ENCODE measurements at regions not wholly inside any gene's neighbourhood (a gene's known extent, or its start where the extent isn't known, plus 50 kb on each side); places are given as distances from the start of the nearest gene placed in this dataset.

DNA sequence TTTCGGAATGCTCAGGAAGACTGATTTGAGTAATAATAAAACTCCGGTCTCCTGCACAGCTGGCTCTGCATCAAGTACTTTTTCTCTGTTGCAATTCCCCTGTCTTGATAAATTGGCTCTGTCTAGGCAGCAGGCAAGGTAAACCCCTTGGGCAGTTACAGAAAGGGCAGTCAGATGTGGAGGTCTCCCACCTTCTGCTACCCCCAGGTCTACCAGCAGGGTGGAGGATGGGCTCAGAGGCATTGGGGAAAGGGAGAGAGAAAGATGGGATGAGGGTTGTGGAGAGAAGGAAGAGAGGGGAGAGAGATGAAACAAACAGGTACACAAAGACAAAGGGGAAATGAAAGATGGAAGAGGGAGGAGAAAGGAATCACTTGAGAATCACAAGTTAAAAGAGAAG lies 156.8 kb downstream of the MIS18A start:
- H3K4me1 Mint-ChIP-seq, result peaks cover 0 to 4% of the 10 kb centered on the region in 2 experiments; a peak in 1 of 4 replicates
- H3K18ac ChIP-seq (ENCODE audit: insufficient read length, low read depth, low read length), result no peak overlapping the region
- no peaks in the 10 kb centered on the region for H4K20me1 ChIP-seq (ENCODE audit: control insufficient read depth, insufficient read depth, insufficient read length)
- H3K9me3 ChIP-seq (ENCODE audit: control insufficient read depth, low read depth, low read length), result no peaks in the 10 kb centered on the region
- no peak overlapping the region for H4K5ac ChIP-seq (ENCODE audit: insufficient read length, low read depth, low read length)
- no peak overlapping the region for H3K23ac ChIP-seq (ENCODE audit: insufficient read length, low read depth, low read length)
- no peaks in the 10 kb centered on the region for H3K27me3 Mint-ChIP-seq (ENCODE audit: low read depth)
- H3K56ac ChIP-seq (ENCODE audit: insufficient read length, low read depth, low read length), result no peak overlapping the region
- peaks cover 0 to 4% (median 2%) of the 10 kb centered on the region in 3 experiments; a peak in 3 of 7 replicates for H3K36me3 Mint-ChIP-seq (ENCODE audit: insufficient read depth in 1 of 3, low read depth in 3 of 3)
- no peak for DNase-seq
- no peak overlapping the region for H2BK120ac ChIP-seq (ENCODE audit: low read depth, low read length, poor library complexity, severe bottlenecking)
- H2AK5ac ChIP-seq (ENCODE audit: insufficient read length, low read length), result no peak overlapping the region
- no peak overlapping the region for H3K27ac ChIP-seq (ENCODE audit: insufficient read length, low read depth, low read length)
- no peak overlapping the region for H3K14ac ChIP-seq (ENCODE audit: insufficient read depth, low read length)
- no peaks in the 10 kb centered on the region for H3K4me1 ChIP-seq (ENCODE audit: insufficient read depth, low read length)
- no peak overlapping the region for H3K9ac ChIP-seq (ENCODE audit: extremely low read depth, insufficient read length, low read length)
- no peak overlapping the region for H2BK12ac ChIP-seq (ENCODE audit: insufficient read length, low read depth, low read length)
- peaks cover 10 to 14% of the 10 kb centered on the region in 2 experiments for H3K9me3 Mint-ChIP-seq
- no peaks in the 10 kb centered on the region for H3K27me3 ChIP-seq (ENCODE audit: insufficient read depth, low read length)
- H3K4me3 Mint-ChIP-seq, result no peak overlapping the region
- H3K27ac Mint-ChIP-seq, result no peak overlapping the region
- H2BK20ac ChIP-seq (ENCODE audit: low read depth, low read length, poor library complexity, severe bottlenecking), result no peak overlapping the region
- H3K79me2 ChIP-seq (ENCODE audit: insufficient read depth, low read length), result no peaks in the 10 kb centered on the region
- no peaks in the 10 kb centered on the region for H3K23me2 ChIP-seq (ENCODE audit: insufficient read length, low read depth, low read length, poor library complexity, severe bottlenecking)
- H2BK5ac ChIP-seq (ENCODE audit: insufficient read length, low read length), result no peak overlapping the region
- no CpG with 5 or more reads among the region's 2 CpGs for WGBS (ENCODE audit: extremely low coverage, insufficient read length, low lambda C conversion rate)
- no peaks in the 10 kb centered on the region for H3K79me1 ChIP-seq (ENCODE audit: insufficient read depth, low read depth, low read length, poor library complexity, severe bottlenecking)
- no peak overlapping the region for H4K91ac ChIP-seq (ENCODE audit: insufficient read length, low read depth, low read length)
- TF ChIP-seq, protein P1, sequence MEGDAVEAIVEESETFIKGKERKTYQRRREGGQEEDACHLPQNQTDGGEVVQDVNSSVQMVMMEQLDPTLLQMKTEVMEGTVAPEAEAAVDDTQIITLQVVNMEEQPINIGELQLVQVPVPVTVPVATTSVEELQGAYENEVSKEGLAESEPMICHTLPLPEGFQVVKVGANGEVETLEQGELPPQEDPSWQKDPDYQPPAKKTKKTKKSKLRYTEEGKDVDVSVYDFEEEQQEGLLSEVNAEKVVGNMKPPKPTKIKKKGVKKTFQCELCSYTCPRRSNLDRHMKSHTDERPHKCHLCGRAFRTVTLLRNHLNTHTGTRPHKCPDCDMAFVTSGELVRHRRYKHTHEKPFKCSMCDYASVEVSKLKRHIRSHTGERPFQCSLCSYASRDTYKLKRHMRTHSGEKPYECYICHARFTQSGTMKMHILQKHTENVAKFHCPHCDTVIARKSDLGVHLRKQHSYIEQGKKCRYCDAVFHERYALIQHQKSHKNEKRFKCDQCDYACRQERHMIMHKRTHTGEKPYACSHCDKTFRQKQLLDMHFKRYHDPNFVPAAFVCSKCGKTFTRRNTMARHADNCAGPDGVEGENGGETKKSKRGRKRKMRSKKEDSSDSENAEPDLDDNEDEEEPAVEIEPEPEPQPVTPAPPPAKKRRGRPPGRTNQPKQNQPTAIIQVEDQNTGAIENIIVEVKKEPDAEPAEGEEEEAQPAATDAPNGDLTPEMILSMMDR (conservative IDR thresholded peaks at IDR 0.05), result no peak
- H3K4me2 ChIP-seq (ENCODE audit: insufficient read depth, insufficient read length, low read length), result no peak overlapping the region
- H4K8ac ChIP-seq (replicated peaks; ENCODE audit: insufficient read length, low read depth, low read length), result no peak overlapping the region
- no peak overlapping the region for H2AFZ ChIP-seq (ENCODE audit: low read length)
- no peak overlapping the region for H3K4ac ChIP-seq (ENCODE audit: low read depth, low read length)
- H3T11ph ChIP-seq (ENCODE audit: low read length), result no peak overlapping the region
- no peak overlapping the region for H2BK15ac ChIP-seq (ENCODE audit: low read depth, low read length)
